ENCODE measurements at regions not wholly inside any gene's neighbourhood (a gene's known extent, or its start where the extent isn't known, plus 50 kb on each side); places are given as distances from the start of the nearest gene placed in this dataset.
"Not testable (repeated sequence)": the region's sequence is repeated elsewhere in the genome, so short reads cannot be mapped to it uniquely, and the experiment has no call there.

- Histone ChIP-seq H3K79me2 (ENCODE audit: control insufficient read depth, insufficient read depth, low read length, unreplicated experiment) (no peaks in the 10 kb centered on the region), H3K4me1 (ENCODE audit: control insufficient read depth, insufficient read depth, low read length, unreplicated experiment) (no peaks in the 10 kb centered on the region), H3K27me3 (ENCODE audit: insufficient read depth, low read length) (0 out of 2 replicates have a peak, but pooled peaks cover 6% of the 10 kb centered on the region), H2AFZ (ENCODE audit: low read length, unreplicated experiment) (no peak overlapping the region), H3K4me3 (ENCODE audit: low read depth, low read length) (no peak overlapping the region), H3K27ac (ENCODE audit: low read depth, low read length) (no peak overlapping the region), H3K36me3 (ENCODE audit: insufficient read depth, low read length) (no peaks in the 10 kb centered on the region)
Observed at GRCh38 chr7:41567031-41567730, 135.7 kb downstream of the INHBA start.

GRCh38 chr7:41566581-41566980 is 136.3 kb downstream of the INHBA start:
- no peak overlapping the region for H2AFZ ChIP-seq (ENCODE audit: low read length, unreplicated experiment)
- no peaks in the 10 kb centered on the region for H3K4me1 ChIP-seq (ENCODE audit: control insufficient read depth, insufficient read depth, low read length, unreplicated experiment)
- no peaks in the 10 kb centered on the region for H3K79me2 ChIP-seq (ENCODE audit: control insufficient read depth, insufficient read depth, low read length, unreplicated experiment)
- H3K27ac ChIP-seq (ENCODE audit: low read depth, low read length): no peak overlapping the region
- H3K4me3 ChIP-seq (ENCODE audit: low read depth, low read length): no peak overlapping the region
- H3K27me3 ChIP-seq (ENCODE audit: insufficient read depth, low read length): 0 out of 2 replicates have a peak, but pooled peaks cover 8% of the 10 kb centered on the region
- no peaks in the 10 kb centered on the region for H3K36me3 ChIP-seq (ENCODE audit: insufficient read depth, low read length)

DNA sequence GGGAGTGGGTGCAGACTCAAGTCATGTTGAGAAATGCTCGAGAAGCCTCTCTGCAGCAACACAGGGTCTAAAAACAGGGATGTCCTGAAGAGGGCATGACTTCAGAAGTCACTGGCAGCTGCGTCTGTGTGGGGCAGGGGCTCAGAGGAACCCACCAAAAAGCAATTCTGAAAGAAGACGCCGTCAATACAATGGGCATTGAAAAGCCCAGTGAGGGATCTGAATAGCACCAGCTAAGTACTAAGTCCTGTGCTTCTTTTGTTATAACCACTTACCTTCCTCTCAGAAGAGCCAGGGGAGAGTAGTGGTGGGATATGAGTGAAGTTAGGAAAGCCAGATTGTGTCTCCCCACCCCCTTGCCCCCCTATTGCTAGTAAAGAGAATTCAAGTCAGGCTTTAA is 137.2 kb downstream of the INHBA start:
- no peak overlapping the region for H3K27ac ChIP-seq (ENCODE audit: low read depth, low read length)
- H3K36me3 ChIP-seq (ENCODE audit: insufficient read depth, low read length): no peaks in the 10 kb centered on the region
- H2AFZ ChIP-seq (ENCODE audit: low read length, unreplicated experiment): no peak overlapping the region
- no peaks in the 10 kb centered on the region for H3K4me1 ChIP-seq (ENCODE audit: control insufficient read depth, insufficient read depth, low read length, unreplicated experiment)
- H3K27me3 ChIP-seq (ENCODE audit: insufficient read depth, low read length): 0 out of 2 replicates have a peak, but pooled peaks cover 11% of the 10 kb centered on the region
- no peak overlapping the region for H3K4me3 ChIP-seq (ENCODE audit: low read depth, low read length)
- H3K79me2 ChIP-seq (ENCODE audit: control insufficient read depth, insufficient read depth, low read length, unreplicated experiment): no peaks in the 10 kb centered on the region

- H3K27ac ChIP-seq (ENCODE audit: low read depth, low read length): no peak overlapping the region
- H3K4me1 ChIP-seq (ENCODE audit: control insufficient read depth, insufficient read depth, low read length, unreplicated experiment): no peaks in the 10 kb centered on the region
- no peaks in the 10 kb centered on the region for H3K36me3 ChIP-seq (ENCODE audit: insufficient read depth, low read length)
- no peak overlapping the region for H3K4me3 ChIP-seq (ENCODE audit: low read depth, low read length)
- 0 out of 2 replicates have a peak, but pooled peaks cover 5% of the 10 kb centered on the region for H3K27me3 ChIP-seq (ENCODE audit: insufficient read depth, low read length)
- no peaks in the 10 kb centered on the region for H3K79me2 ChIP-seq (ENCODE audit: control insufficient read depth, insufficient read depth, low read length, unreplicated experiment)
- no peak overlapping the region for H2AFZ ChIP-seq (ENCODE audit: low read length, unreplicated experiment)
Observed at GRCh38 chr7:41559426-41559825, 143.5 kb downstream of the INHBA start.

- H3K79me2 ChIP-seq (ENCODE audit: control insufficient read depth, insufficient read depth, low read length, unreplicated experiment): no peaks in the 10 kb centered on the region
- H3K4me1 ChIP-seq (ENCODE audit: control insufficient read depth, insufficient read depth, low read length, unreplicated experiment): no peaks in the 10 kb centered on the region
- no peak overlapping the region for H3K27ac ChIP-seq (ENCODE audit: low read depth, low read length)
- no peak overlapping the region for H3K4me3 ChIP-seq (ENCODE audit: low read depth, low read length)
- no peak overlapping the region for H2AFZ ChIP-seq (ENCODE audit: low read length, unreplicated experiment)
- no peaks in the 10 kb centered on the region for H3K27me3 ChIP-seq (ENCODE audit: insufficient read depth, low read length)
- H3K36me3 ChIP-seq (ENCODE audit: insufficient read depth, low read length): no peaks in the 10 kb centered on the region
Observed at GRCh38 chr7:41554481-41554880, 148.4 kb downstream of the INHBA start.

DNA sequence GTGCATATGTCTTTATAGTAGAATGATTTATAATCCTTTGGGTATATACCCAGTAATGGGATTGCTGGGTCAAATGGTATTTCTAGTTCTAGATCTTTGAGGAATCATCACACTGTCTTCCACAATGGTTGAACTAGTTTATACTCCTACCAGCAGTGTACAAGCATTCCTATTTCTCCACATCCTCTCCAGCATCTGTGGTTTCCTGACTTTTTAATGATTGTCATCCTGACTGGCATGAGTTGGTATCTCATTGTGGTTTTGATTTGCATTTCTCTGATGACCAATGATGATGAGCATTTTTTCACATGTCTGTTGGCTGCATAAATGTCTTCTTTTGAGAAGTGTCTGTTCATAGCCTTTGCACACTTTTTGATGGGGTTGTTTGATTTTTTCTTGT is 152.8 kb downstream of the INHBA start:
- H3K4me3 ChIP-seq (ENCODE audit: low read depth, low read length); H3K27ac ChIP-seq (ENCODE audit: low read depth, low read length); H3K4me1 ChIP-seq (ENCODE audit: control insufficient read depth, insufficient read depth, low read length, unreplicated experiment); H3K36me3 ChIP-seq (ENCODE audit: insufficient read depth, low read length); H3K79me2 ChIP-seq (ENCODE audit: control insufficient read depth, insufficient read depth, low read length, unreplicated experiment); H3K27me3 ChIP-seq (ENCODE audit: insufficient read depth, low read length); H2AFZ ChIP-seq (ENCODE audit: low read length, unreplicated experiment): not testable (repeated sequence)

DNA sequence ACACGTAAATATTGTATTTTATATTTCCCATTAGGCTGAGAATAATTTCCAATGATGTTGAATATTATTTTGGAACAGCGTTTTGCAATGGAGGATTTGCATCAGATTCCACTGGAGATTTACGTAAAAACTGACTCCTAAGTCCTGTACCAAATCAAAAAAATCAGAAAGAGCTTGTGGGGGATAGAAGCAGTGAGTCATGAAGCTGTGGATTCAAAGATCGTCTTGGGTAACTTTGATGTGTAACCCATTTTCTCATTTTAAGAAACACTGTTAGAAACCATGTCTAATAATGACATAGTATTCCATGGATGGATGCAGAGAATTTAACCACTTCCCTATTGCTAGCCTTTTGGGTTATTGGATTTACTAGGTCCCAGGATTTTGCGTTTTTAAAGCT is 158.6 kb downstream of the INHBA start:
- H2AFZ ChIP-seq (ENCODE audit: low read length, unreplicated experiment): no peak overlapping the region
- H3K4me1 ChIP-seq (ENCODE audit: control insufficient read depth, insufficient read depth, low read length, unreplicated experiment): peaks cover 3% of the 10 kb centered on the region
- H3K27ac ChIP-seq (ENCODE audit: low read depth, low read length): no peak overlapping the region
- H3K27me3 ChIP-seq (ENCODE audit: insufficient read depth, low read length): no peaks in the 10 kb centered on the region
- H3K79me2 ChIP-seq (ENCODE audit: control insufficient read depth, insufficient read depth, low read length, unreplicated experiment): no peaks in the 10 kb centered on the region
- no peak overlapping the region for H3K4me3 ChIP-seq (ENCODE audit: low read depth, low read length)
- no peaks in the 10 kb centered on the region for H3K36me3 ChIP-seq (ENCODE audit: insufficient read depth, low read length)

- Histone ChIP-seq H3K79me2 (ENCODE audit: control insufficient read depth, insufficient read depth, low read length, unreplicated experiment) (no peaks in the 10 kb centered on the region), H3K4me3 (ENCODE audit: low read depth, low read length) (no peak overlapping the region), H3K36me3 (ENCODE audit: insufficient read depth, low read length) (no peaks in the 10 kb centered on the region), H3K4me1 (ENCODE audit: control insufficient read depth, insufficient read depth, low read length, unreplicated experiment) (peaks cover 10% of the 10 kb centered on the region), H3K27ac (ENCODE audit: low read depth, low read length) (no peak overlapping the region), H3K27me3 (ENCODE audit: insufficient read depth, low read length) (no peaks in the 10 kb centered on the region), H2AFZ (ENCODE audit: low read length, unreplicated experiment) (no peak overlapping the region)
Observed at GRCh38 chr7:41540601-41541000, 162.3 kb downstream of the INHBA start.

DNA sequence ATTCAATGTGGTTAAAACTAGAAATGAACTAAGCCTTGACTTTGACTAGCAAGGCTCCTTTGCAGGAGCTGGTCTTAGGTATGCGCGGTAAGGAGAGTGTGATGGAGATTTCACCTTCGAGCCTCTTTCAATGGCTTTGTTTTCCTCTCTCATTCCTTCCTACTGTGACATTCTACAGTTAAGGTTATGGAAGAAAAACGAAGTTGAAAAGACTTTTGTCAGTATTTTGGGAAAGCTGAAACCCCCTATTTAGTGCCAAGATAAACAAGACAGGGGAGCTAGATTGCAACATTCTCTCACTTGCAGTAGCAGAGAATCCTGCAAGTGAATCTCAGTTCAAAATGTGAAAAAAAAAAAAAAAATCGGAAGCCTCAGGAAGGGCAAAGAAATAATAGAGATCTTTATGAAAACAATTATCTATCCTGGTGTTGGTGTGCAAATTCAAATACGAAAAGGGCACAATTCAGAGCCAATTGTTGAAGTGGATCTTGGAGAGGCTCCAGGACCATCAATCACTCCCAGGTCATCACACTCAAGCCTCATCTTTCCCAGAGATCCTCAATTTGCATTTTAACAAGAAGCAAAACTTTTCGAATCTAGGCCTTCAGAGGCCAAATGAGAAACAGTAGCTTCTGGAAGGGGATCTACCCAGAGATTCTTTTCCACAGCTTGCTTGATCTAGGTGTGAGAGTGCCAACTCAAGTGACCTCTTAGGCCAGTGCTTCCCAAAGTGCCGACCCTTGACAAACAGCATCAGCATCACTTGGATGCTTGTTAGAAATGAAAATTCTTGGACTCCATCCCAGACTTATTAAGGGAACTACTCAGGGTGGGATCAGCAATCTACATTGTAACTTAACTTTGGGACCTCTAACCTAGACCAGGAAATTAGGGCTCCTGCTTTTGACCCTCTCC is 163.8 kb downstream of the INHBA start:
- H3K27ac ChIP-seq (ENCODE audit: low read depth, low read length): no peak overlapping the region
- H3K4me1 ChIP-seq (ENCODE audit: control insufficient read depth, insufficient read depth, low read length, unreplicated experiment): peaks cover 10% of the 10 kb centered on the region
- no peaks in the 10 kb centered on the region for H3K79me2 ChIP-seq (ENCODE audit: control insufficient read depth, insufficient read depth, low read length, unreplicated experiment)
- H3K36me3 ChIP-seq (ENCODE audit: insufficient read depth, low read length): no peaks in the 10 kb centered on the region
- no peak overlapping the region for H2AFZ ChIP-seq (ENCODE audit: low read length, unreplicated experiment)
- no peak overlapping the region for H3K4me3 ChIP-seq (ENCODE audit: low read depth, low read length)
- H3K27me3 ChIP-seq (ENCODE audit: insufficient read depth, low read length): no peaks in the 10 kb centered on the region

DNA sequence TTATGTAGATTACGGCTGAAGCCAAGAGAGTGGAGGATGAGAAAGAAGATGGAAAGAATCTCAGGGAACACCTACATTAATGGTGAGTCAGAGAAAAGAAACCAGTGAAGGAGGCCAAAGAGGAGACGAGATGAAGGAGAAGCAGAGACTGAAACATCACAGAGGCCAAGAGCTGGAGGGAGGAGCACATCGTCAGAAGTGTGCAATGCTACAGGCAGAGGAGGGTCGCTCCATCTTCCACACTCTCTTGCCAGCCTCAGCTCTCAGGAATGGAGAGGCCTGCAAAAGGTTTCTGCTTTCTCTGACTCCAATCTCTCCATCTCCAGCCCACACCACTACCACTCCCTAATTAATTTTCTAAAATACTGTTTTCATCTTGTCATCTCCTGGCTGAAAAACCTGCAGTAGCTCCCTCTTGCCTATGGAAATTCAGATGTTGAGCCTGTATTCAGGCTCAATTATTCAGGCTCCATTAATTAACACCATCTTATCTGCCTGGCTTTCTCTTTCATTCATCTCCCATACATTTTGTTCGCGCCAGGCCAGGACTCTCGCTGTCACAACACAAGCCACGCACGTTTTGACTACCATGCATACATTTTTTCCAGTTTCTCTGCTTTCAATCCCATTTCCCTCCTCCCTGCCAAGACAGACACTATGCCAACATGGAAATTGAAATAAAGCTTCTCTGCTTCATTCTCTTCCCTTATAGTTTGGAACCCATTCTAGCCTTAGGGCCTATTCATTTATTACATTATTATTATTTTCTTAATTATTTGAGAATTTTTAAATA is 165.8 kb downstream of the INHBA start:
- no peaks in the 10 kb centered on the region for H3K36me3 ChIP-seq (ENCODE audit: insufficient read depth, low read length)
- H3K4me1 ChIP-seq (ENCODE audit: control insufficient read depth, insufficient read depth, low read length, unreplicated experiment): peaks cover 10% of the 10 kb centered on the region
- no peak overlapping the region for H3K4me3 ChIP-seq (ENCODE audit: low read depth, low read length)
- no peak overlapping the region for H3K27ac ChIP-seq (ENCODE audit: low read depth, low read length)
- no peak overlapping the region for H2AFZ ChIP-seq (ENCODE audit: low read length, unreplicated experiment)
- no peaks in the 10 kb centered on the region for H3K27me3 ChIP-seq (ENCODE audit: insufficient read depth, low read length)
- H3K79me2 ChIP-seq (ENCODE audit: control insufficient read depth, insufficient read depth, low read length, unreplicated experiment): no peaks in the 10 kb centered on the region
